ENCODE measurements at regions not wholly inside any gene's neighbourhood (a gene's known extent, or its start where the extent isn't known, plus 50 kb on each side); places are given as distances from the start of the nearest gene placed in this dataset.

DNA sequence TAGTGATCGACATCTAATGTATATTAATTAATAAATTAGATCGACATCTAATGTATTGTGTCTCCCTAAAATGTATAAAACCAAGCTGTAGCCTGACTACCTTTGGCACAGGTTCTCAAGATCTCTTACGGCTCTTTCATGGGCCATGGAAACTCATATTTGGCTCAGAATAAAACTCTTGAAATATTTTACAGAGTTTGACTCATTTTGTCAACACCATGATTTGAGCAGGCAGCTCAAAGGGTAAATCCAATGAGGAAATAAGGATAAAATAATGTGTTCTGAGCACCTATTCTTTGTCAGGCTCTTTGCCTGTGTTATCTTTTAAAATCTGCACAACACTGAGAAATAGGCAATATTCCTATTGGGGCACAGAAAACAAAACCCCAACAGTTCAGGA, 223.4 kb upstream of the DUSP10 start:
- Histone ChIP-seq H3K27ac (peak overlapping the region; percentile 35), H4K20me1 (ENCODE audit: insufficient read depth, poor library complexity, severe bottlenecking) (no peaks in the 10 kb centered on the region), H3K9me3 (ENCODE audit: low read depth) (no peaks in the 10 kb centered on the region), H3K4me2 (no peak overlapping the region), H3K27me3 (no peaks in the 10 kb centered on the region), H3K9me2 (replicated peaks; ENCODE audit: insufficient read depth) (no peaks in the 10 kb centered on the region), H2AFZ (no peak overlapping the region), H3K4me1 (ENCODE audit: insufficient read depth) (no peaks in the 10 kb centered on the region), H3K36me3 (replicated peaks; ENCODE audit: insufficient read depth, low read depth) (no peaks in the 10 kb centered on the region), H3K4me3 (no peak overlapping the region), H3K79me2 (no peaks in the 10 kb centered on the region)
- WGBS (ENCODE audit: low lambda C conversion rate, missing lambda C conversion rate), result 85% methylated on average over 3 of the region's 3 CpGs
- DNase-seq (ENCODE audit: low spot score), result no peak
- TF ChIP-seq EZH2phosphoT487 (IDR thresholded peaks at IDR 0.05; ENCODE audit: low read depth, severe bottlenecking, unreplicated experiment) (no peak), EZH2 (IDR thresholded peaks at IDR 0.05; ENCODE audit: borderline replicate concordance) (no peak)
- TF ChIP-seq, protein P1, sequence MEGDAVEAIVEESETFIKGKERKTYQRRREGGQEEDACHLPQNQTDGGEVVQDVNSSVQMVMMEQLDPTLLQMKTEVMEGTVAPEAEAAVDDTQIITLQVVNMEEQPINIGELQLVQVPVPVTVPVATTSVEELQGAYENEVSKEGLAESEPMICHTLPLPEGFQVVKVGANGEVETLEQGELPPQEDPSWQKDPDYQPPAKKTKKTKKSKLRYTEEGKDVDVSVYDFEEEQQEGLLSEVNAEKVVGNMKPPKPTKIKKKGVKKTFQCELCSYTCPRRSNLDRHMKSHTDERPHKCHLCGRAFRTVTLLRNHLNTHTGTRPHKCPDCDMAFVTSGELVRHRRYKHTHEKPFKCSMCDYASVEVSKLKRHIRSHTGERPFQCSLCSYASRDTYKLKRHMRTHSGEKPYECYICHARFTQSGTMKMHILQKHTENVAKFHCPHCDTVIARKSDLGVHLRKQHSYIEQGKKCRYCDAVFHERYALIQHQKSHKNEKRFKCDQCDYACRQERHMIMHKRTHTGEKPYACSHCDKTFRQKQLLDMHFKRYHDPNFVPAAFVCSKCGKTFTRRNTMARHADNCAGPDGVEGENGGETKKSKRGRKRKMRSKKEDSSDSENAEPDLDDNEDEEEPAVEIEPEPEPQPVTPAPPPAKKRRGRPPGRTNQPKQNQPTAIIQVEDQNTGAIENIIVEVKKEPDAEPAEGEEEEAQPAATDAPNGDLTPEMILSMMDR (IDR thresholded peaks at IDR 0.05; ENCODE audit: poor library complexity), result no peak

DNA sequence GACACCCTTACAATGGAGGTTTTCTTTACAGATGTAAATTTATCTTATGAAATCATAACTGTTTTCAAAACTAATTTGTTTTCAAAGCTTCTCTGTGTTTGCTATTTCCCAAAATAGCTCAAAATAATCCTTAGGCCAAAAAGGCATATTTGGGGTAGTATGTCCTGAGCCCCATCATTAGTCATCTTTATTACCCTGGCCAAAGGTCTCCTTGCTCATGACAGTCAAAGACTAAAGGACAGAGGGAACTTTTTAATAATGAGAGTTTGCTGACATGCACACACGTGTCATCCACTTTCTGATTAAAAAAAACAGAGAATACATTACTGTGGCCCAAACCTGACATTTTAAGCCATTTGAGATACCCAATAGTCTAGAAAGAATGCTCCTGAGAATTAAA, 221.9 kb upstream of the DUSP10 start:
- 88% methylated on average over 1 of the region's 1 CpG for WGBS (ENCODE audit: low lambda C conversion rate, missing lambda C conversion rate)
- no peak overlapping the region for H2AFZ ChIP-seq
- no peak for TF ChIP-seq EZH2 (IDR thresholded peaks at IDR 0.05; ENCODE audit: borderline replicate concordance)
- TF ChIP-seq, protein P1 (IDR thresholded peaks at IDR 0.05; ENCODE audit: poor library complexity), result no peak
- H3K9me2 ChIP-seq (replicated peaks; ENCODE audit: insufficient read depth), result no peaks in the 10 kb centered on the region
- no peaks in the 10 kb centered on the region for H3K4me1 ChIP-seq (ENCODE audit: insufficient read depth)
- H3K27ac ChIP-seq, result no peak overlapping the region
- no peaks in the 10 kb centered on the region for H3K27me3 ChIP-seq
- no peak overlapping the region for H3K4me2 ChIP-seq
- H3K79me2 ChIP-seq, result no peaks in the 10 kb centered on the region
- H4K20me1 ChIP-seq (ENCODE audit: insufficient read depth, poor library complexity, severe bottlenecking), result no peaks in the 10 kb centered on the region
- H3K9me3 ChIP-seq (ENCODE audit: low read depth), result no peaks in the 10 kb centered on the region
- H3K36me3 ChIP-seq (replicated peaks; ENCODE audit: insufficient read depth, low read depth), result no peaks in the 10 kb centered on the region
- no peak overlapping the region for H3K4me3 ChIP-seq
- DNase-seq (ENCODE audit: low spot score), result no peak

DNA sequence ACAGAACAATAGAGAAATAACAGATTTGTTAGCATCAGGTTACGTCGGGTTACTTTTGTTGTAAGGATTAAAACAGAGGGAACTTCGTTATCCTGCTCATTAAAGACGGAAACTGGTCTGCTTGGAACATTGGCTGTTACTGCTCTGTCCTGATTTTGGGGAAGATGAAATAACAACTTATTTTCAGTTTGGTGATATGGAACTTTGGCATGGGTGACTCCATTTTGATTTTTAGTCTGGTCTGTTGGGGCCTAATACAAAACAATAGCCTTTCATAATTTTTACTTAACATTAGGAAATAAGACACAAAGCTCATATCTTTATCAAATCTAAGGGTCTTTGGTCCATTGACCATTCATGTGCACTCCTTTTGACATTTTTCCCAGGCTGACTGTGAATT, 220.5 kb upstream of the DUSP10 start:
- WGBS (ENCODE audit: low lambda C conversion rate, missing lambda C conversion rate), result 97% methylated on average over 4 of the region's 4 CpGs
- H3K36me3 ChIP-seq (replicated peaks; ENCODE audit: insufficient read depth, low read depth), result no peaks in the 10 kb centered on the region
- H3K9me3 ChIP-seq (ENCODE audit: low read depth), result no peaks in the 10 kb centered on the region
- H3K27me3 ChIP-seq, result no peaks in the 10 kb centered on the region
- H3K79me2 ChIP-seq, result no peaks in the 10 kb centered on the region
- H3K4me3 ChIP-seq, result no peak overlapping the region
- H3K9me2 ChIP-seq (replicated peaks; ENCODE audit: insufficient read depth), result no peaks in the 10 kb centered on the region
- TF ChIP-seq, protein P1 (IDR thresholded peaks at IDR 0.05; ENCODE audit: poor library complexity), result no peak
- TF ChIP-seq EZH2phosphoT487 (IDR thresholded peaks at IDR 0.05; ENCODE audit: low read depth, severe bottlenecking, unreplicated experiment), result no peak
- no peak for TF ChIP-seq EZH2 (IDR thresholded peaks at IDR 0.05; ENCODE audit: borderline replicate concordance)
- H3K4me2 ChIP-seq, result no peak overlapping the region
- no peak for DNase-seq (ENCODE audit: low spot score)
- H2AFZ ChIP-seq, result no peak overlapping the region
- H3K27ac ChIP-seq, result no peak overlapping the region
- H3K4me1 ChIP-seq (ENCODE audit: insufficient read depth), result no peaks in the 10 kb centered on the region
- no peaks in the 10 kb centered on the region for H4K20me1 ChIP-seq (ENCODE audit: insufficient read depth, poor library complexity, severe bottlenecking)

All from hepatocyte (in vitro differentiated cells).